Adrenal gland (tissue), 9 donors: ENCODE measurements at regions not wholly inside any gene's neighbourhood (a gene's known extent, or its start where the extent isn't known, plus 50 kb on each side); places are given as distances from the start of the nearest gene placed in this dataset.

Experiments used
- DNase-seq, 7 donors: peaks; one replicate each; pipeline ENCODE4 v3.0.0-alpha.2; 2019 to 2020
- H3K27ac ChIP-seq, 5 donors: fragments of 200-600 bp; sonication (generic) in 4 of 5; 1 replicate in 3 of 5; 2 replicates in 2 of 5; pipeline versions ENCODE4 v1.5.1 to v1.8.0; 2016 to 2020; ENCODE audit warnings: mild to moderate bottlenecking in 1 of 5
- H3K27me3 ChIP-seq: fragments of 200-600 bp; 2 replicates; pipeline ENCODE4 v1.8.0; 2021
- H3K36me3 ChIP-seq, 2 donors: fragments of 200-600 bp; replicated peaks in 1 of 2; 1 replicate in 1 of 2; 2 replicates in 1 of 2; pipeline versions ENCODE4 v1.5.1 to v1.8.0; 2018 to 2022
- H3K4me1 ChIP-seq, 2 donors: fragments of 200-600 bp; replicated peaks in 1 of 2; 1 replicate in 1 of 2; 2 replicates in 1 of 2; pipeline versions ENCODE4 v1.5.1 to v1.8.0; 2018 to 2021
- H3K4me3 ChIP-seq, 4 donors: fragments of 200-600 bp; sonication (generic) in 3 of 4; one replicate each; pipeline ENCODE4 v1.5.1; 2016 to 2018
- H3K9me3 ChIP-seq, 3 donors: fragments of 200-600 bp; sonication (generic) in 1 of 3; replicated peaks in 1 of 3; 1 replicate in 2 of 3; 2 replicates in 1 of 3; pipeline versions ENCODE4 v1.5.1 to v1.8.0; 2016 to 2021
- CTCF ChIP-seq, 6 experiments: fragments of 450-650 bp in 4 of 6; fragments of 200-600 bp in 2 of 6; sonication (generic) in 1 of 6; IDR thresholded peaks; 1 replicate in 5 of 6; 2 replicates in 1 of 6; pipeline versions ENCODE4 v1.5.1 to v1.8.0; 2016 to 2021; ENCODE audit warnings: antibody characterized with exemption in 6 of 6, mild to moderate bottlenecking in 2 of 6, moderate library complexity in 1 of 6
- POLR2A ChIP-seq, 2 donors: fragments of 450-650 bp; IDR thresholded peaks; one replicate each; pipeline ENCODE4 v1.6.1; 2017; ENCODE audit warnings: antibody characterized with exemption in 2 of 2, mild to moderate bottlenecking in 2 of 2, moderate library complexity in 1 of 2
- WGBS, 4 donors: extraction: QIAGEN DNeasy Blood & Tissue Kit in 2 of 4; methylation state at CpG; one replicate each; pipeline versions ENCODE4 v1.1.5 to v1.1.7; 2013 to 2017; 5-methylcytosine and 5-hydroxymethylcytosine counted together
- intact Hi-C, 2 donors: fragments of 100-400 bp; cut with DNase I; formaldehyde crosslinking; loops; one replicate each; pipeline versions ENCODE4 v1.14.1 to v1.15.0; 2022 to 2023
- donor health status: healthy with polysubstance abuse.
- donor health status: Bipolar disorder and iron deficiency.
- donor health status: DM: yes; HTN: yes; CAD: no.
- donor health status: DM: no; HTN: no; CAD: no.
- donor health status: DM: no; HTN: no; CAD: no.

- no peak for DNase-seq
- no peak for TF ChIP-seq POLR2A (IDR thresholded peaks at IDR 0.05)
- no peak for TF ChIP-seq CTCF (IDR thresholded peaks at IDR 0.05)
- Histone ChIP-seq H3K27ac (no peak overlapping the region), H3K27me3 (no peaks in the 10 kb centered on the region), H3K9me3 (no peaks in the 10 kb centered on the region), H3K4me1 (no peaks in the 10 kb centered on the region), H3K36me3 (no peaks in the 10 kb centered on the region), H3K4me3 (no peak overlapping the region)
- intact Hi-C loops, result no loop called here
- 50 to 61% (median 53%) methylated on average over 8 of the region's 8 CpGs for WGBS, 4 donors
Measured at GRCh38 chr13:106852436-106852835, 284.5 kb upstream of the ARGLU1 start.

GRCh38 chr13:106850973-106851650 is 283.2 kb upstream of the ARGLU1 start:
- no peaks in the 10 kb centered on the region for H3K4me1 ChIP-seq
- no peaks in the 10 kb centered on the region for H3K27me3 ChIP-seq
- 68 to 80% (median 72%) methylated on average over 7 of the region's 7 CpGs for WGBS, 4 donors
- DNase-seq, result no peak
- TF ChIP-seq CTCF (IDR thresholded peaks at IDR 0.05) (no peak), POLR2A (IDR thresholded peaks at IDR 0.05) (no peak)
- intact Hi-C loops, result no loop called here
- no peak overlapping the region for H3K27ac ChIP-seq
- no peaks in the 10 kb centered on the region for H3K9me3 ChIP-seq
- no peak overlapping the region for H3K4me3 ChIP-seq
- H3K36me3 ChIP-seq, result no peaks in the 10 kb centered on the region

GRCh38 chr13:106846571-106847448 is 278.9 kb upstream of the ARGLU1 start:
- no peaks in the 10 kb centered on the region for H3K27me3 ChIP-seq
- WGBS, 4 donors, result 78 to 83% (median 81%) methylated on average over 5 of the region's 5 CpGs
- DNase-seq, result no peak
- TF ChIP-seq CTCF (IDR thresholded peaks at IDR 0.05), result no peak
- TF ChIP-seq POLR2A (IDR thresholded peaks at IDR 0.05), result no peak
- no peak overlapping the region for H3K4me3 ChIP-seq
- H3K4me1 ChIP-seq, result no peaks in the 10 kb centered on the region
- H3K27ac ChIP-seq, result no peak overlapping the region
- no peaks in the 10 kb centered on the region for H3K36me3 ChIP-seq
- H3K9me3 ChIP-seq, result no peaks in the 10 kb centered on the region
- intact Hi-C loops, result no loop called here

GRCh38 chr13:106836186-106836802 is 268.4 kb upstream of the ARGLU1 start:
- no peaks in the 10 kb centered on the region for H3K4me1 ChIP-seq

More at GRCh38 chr13:106836186-106836802, 268.4 kb upstream of the ARGLU1 start:
- intact Hi-C loops, result no loop called here
- Histone ChIP-seq H3K4me3 (no peak overlapping the region), H3K36me3 (no peaks in the 10 kb centered on the region), H3K27ac (no peak overlapping the region), H3K27me3 (no peaks in the 10 kb centered on the region), H3K9me3 (no peaks in the 10 kb centered on the region)
- no peak for TF ChIP-seq CTCF (IDR thresholded peaks at IDR 0.05)
- TF ChIP-seq POLR2A (IDR thresholded peaks at IDR 0.05), result no peak
- WGBS, 4 donors, result 48 to 60% (median 53%) methylated on average over 4 of the region's 4 CpGs
- no peak for DNase-seq
